Activated CD8-positive, alpha-beta memory T cell treated with anti-CD3 and anti-CD28 coated beads for 48 hours (primary cell): ENCODE measurements at regions not wholly inside any gene's neighbourhood (a gene's known extent, or its start where the extent isn't known, plus 50 kb on each side); places are given as distances from the start of the nearest gene placed in this dataset.

ENCODE experiments used
- DNase-seq, 3 experiments: peaks; one replicate each; pipeline ENCODE4 v3.0.0-alpha.2; 2020; ENCODE audit warnings: low read depth in 2 of 3, low spot score in 2 of 3

GRCh38 chr2:576292-576691, 100.9 kb downstream of the TMEM18 start:
- no peak for DNase-seq

GRCh38 chr2:575727-576236, 101.4 kb downstream of the TMEM18 start:
- no peak for DNase-seq

GRCh38 chr2:575030-575726, 102.0 kb downstream of the TMEM18 start:
- no peak for DNase-seq

GRCh38 chr2:573805-574392, 103.3 kb downstream of the TMEM18 start:
- DNase-seq, result no peak

GRCh38 chr2:573025-573424, 104.2 kb downstream of the TMEM18 start:
- DNase-seq, result no peak

- no peak for DNase-seq
Observed at GRCh38 chr2:569681-570080, 107.5 kb downstream of the TMEM18 start.

- DNase-seq, result no peak
Observed at GRCh38 chr2:568639-569235, 108.5 kb downstream of the TMEM18 start.

GRCh38 chr2:567865-568638, 109.2 kb downstream of the TMEM18 start:
- DNase-seq, result no peak

- DNase-seq, result no peak
Observed at GRCh38 chr2:567496-567864, 109.7 kb downstream of the TMEM18 start.

- DNase-seq, result no peak
Observed at GRCh38 chr2:566379-567313, 110.6 kb downstream of the TMEM18 start.

GRCh38 chr2:564471-565181, 112.6 kb downstream of the TMEM18 start:
- DNase-seq, result no peak

- no peak for DNase-seq
Observed at GRCh38 chr2:563512-563911, 113.7 kb downstream of the TMEM18 start.

GRCh38 chr2:562391-563364, 114.5 kb downstream of the TMEM18 start:
- no peak for DNase-seq

GRCh38 chr2:558879-559278, 118.3 kb downstream of the TMEM18 start:
- no peak for DNase-seq

- no peak for DNase-seq
Observed at GRCh38 chr2:558302-558642, 118.9 kb downstream of the TMEM18 start.

GRCh38 chr2:557635-558301, 119.4 kb downstream of the TMEM18 start:
- no peak for DNase-seq

GRCh38 chr2:556485-556884, 120.7 kb downstream of the TMEM18 start:
- DNase-seq, result no peak

- no peak for DNase-seq
Observed at GRCh38 chr2:555164-555922, 121.9 kb downstream of the TMEM18 start.
